ENCODE measurements at regions not wholly inside any gene's neighbourhood (a gene's known extent, or its start where the extent isn't known, plus 50 kb on each side); places are given as distances from the start of the nearest gene placed in this dataset.

GRCh38 chr3:177928172-177928873 lies 607.9 kb upstream of the KCNMB2 start:
- DNase-seq: peak; percentile 56

GRCh38 chr3:177929310-177929709 lies 606.9 kb upstream of the KCNMB2 start:
- peak; percentile 36 for DNase-seq

- DNase-seq: no peak
Observed at GRCh38 chr3:177930771-177931170, 605.5 kb upstream of the KCNMB2 start.

- DNase-seq: no peak
Observed at GRCh38 chr3:177931346-177931745, 604.9 kb upstream of the KCNMB2 start.

GRCh38 chr3:177932346-177932745 lies 603.9 kb upstream of the KCNMB2 start:
- no peak for DNase-seq

GRCh38 chr3:177932750-177933660 lies 603.2 kb upstream of the KCNMB2 start:
- peak; percentile 61 for DNase-seq

- DNase-seq: peak; percentile 96
Observed at GRCh38 chr3:177934001-177934891, 602.0 kb upstream of the KCNMB2 start.

GRCh38 chr3:177935047-177935446 lies 601.2 kb upstream of the KCNMB2 start:
- DNase-seq: no peak

- DNase-seq: peak; percentile 41
Observed at GRCh38 chr3:177936721-177937120, 599.5 kb upstream of the KCNMB2 start.

- no peak for DNase-seq
Observed at GRCh38 chr3:177942911-177943310, 593.3 kb upstream of the KCNMB2 start.

- no peak for DNase-seq
Observed at GRCh38 chr3:177944228-177944661, 592.0 kb upstream of the KCNMB2 start.

GRCh38 chr3:177946048-177946447 lies 590.2 kb upstream of the KCNMB2 start:
- no peak for DNase-seq

- DNase-seq: no peak
Observed at GRCh38 chr3:177946497-177946896, 589.7 kb upstream of the KCNMB2 start.

- peak; percentile 33 for DNase-seq
Observed at GRCh38 chr3:177946936-177947335, 589.3 kb upstream of the KCNMB2 start.

GRCh38 chr3:177947901-177948300 lies 588.3 kb upstream of the KCNMB2 start:
- DNase-seq: no peak

- DNase-seq: no peak
Observed at GRCh38 chr3:177948716-177949425, 587.4 kb upstream of the KCNMB2 start.

- no peak for DNase-seq
Observed at GRCh38 chr3:177959188-177959587, 577.0 kb upstream of the KCNMB2 start.

- peak; percentile 41 for DNase-seq
Observed at GRCh38 chr3:177960014-177960413, 576.2 kb upstream of the KCNMB2 start.

GRCh38 chr3:177960722-177961121 lies 575.5 kb upstream of the KCNMB2 start:
- DNase-seq: peak; percentile 14

- DNase-seq: no peak
Observed at GRCh38 chr3:177961784-177962183, 574.5 kb upstream of the KCNMB2 start.

- no peak for DNase-seq
Observed at GRCh38 chr3:177966493-177966892, 569.7 kb upstream of the KCNMB2 start.

GRCh38 chr3:177968891-177969290 lies 567.3 kb upstream of the KCNMB2 start:
- DNase-seq: peak; percentile 49

Data from fibroblast of skin of scalp (primary cell).